ENCODE measurements at regions not wholly inside any gene's neighbourhood (a gene's known extent, or its start where the extent isn't known, plus 50 kb on each side); places are given as distances from the start of the nearest gene placed in this dataset.

- H3K27ac Mint-ChIP-seq: no peak overlapping the region
- no peak overlapping the region for H3K4me3 Mint-ChIP-seq
- no peak for TF ChIP-seq CTCF (IDR thresholded peaks at IDR 0.05; ENCODE audit: unreplicated experiment)
- peaks cover 4% of the 10 kb centered on the region for H3K9me3 Mint-ChIP-seq
- H3K27me3 Mint-ChIP-seq (ENCODE audit: low read depth): peaks cover 28% of the 10 kb centered on the region
- no peaks in the 10 kb centered on the region for H3K4me1 Mint-ChIP-seq
- H3K36me3 Mint-ChIP-seq: no peaks in the 10 kb centered on the region
- DNase-seq (ENCODE audit: low spot score in 2 of 2, unreplicated experiment in 2 of 2): no peak
Observed at GRCh38 chr9:90019626-90020025, 414.8 kb downstream of the GADD45G start.

DNA sequence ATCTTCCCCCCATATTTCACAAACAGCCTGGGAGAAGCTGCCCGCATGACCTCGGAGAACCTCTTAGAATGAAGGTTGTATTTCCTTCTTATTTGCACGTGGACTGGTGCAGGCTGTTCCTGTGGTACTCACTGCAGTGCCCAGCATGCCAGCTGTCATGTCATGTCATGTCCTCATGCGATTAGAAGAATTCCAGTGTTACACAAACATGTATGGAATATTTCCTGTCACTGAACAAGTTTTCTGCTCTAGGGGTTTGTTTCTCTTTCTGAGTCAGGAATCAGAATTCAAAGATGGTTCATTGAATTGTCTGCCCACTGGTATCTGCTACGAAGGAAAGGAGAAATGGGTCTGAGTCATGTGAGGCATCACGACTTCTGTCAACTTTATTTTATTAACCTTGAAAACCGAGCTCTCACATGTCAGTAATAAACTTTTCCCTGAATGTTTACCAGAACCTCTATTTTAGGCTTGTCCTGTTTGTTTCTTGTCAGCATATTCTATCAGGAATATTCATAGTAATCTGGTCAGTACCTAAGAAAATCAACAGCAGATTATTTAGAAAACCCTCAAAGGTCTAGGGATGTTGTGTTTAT, 415.6 kb downstream of the GADD45G start:
- no peak overlapping the region for H3K27ac Mint-ChIP-seq
- H3K36me3 Mint-ChIP-seq: no peaks in the 10 kb centered on the region
- DNase-seq (ENCODE audit: low spot score in 2 of 2, unreplicated experiment in 2 of 2): no peak
- H3K9me3 Mint-ChIP-seq: peaks cover 4% of the 10 kb centered on the region
- no peak overlapping the region for H3K4me3 Mint-ChIP-seq
- no peak for TF ChIP-seq CTCF (IDR thresholded peaks at IDR 0.05; ENCODE audit: unreplicated experiment)
- no peaks in the 10 kb centered on the region for H3K4me1 Mint-ChIP-seq
- H3K27me3 Mint-ChIP-seq (ENCODE audit: low read depth): peaks cover 33% of the 10 kb centered on the region

DNA sequence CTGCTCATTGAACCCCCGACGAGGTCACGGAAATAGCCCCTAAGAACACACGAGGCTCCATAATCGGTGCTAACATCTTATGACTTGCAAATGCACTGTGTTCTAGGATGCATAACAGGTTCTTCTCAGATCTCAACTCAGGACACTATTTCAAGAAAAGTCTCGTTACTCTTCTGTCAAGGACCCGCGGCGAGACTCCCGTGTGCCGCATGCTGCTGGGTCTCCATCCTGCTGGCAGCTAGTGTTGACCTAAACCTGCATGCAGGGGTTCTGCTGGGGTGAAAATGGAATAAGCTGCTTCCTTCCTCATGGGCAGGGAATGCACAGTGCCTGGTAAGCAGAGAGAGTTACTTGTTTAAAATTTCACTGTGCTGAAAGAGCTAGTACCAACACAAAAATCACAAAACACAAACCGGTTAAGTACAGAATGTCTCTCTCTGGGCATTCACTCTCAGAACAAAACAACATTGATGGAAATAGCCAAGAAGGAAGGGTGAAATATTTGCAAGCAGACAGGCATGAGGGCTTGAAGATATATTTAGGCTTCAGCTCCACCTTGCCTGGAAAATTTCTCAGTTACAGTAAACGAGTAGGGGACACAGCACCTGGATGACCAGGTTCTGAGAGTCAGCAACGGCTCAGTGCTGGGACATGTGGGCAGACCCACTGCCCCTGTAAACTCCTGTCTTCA, 416.5 kb downstream of the GADD45G start:
- no peak overlapping the region for H3K4me3 Mint-ChIP-seq
- H3K4me1 Mint-ChIP-seq: no peaks in the 10 kb centered on the region
- peaks cover 4% of the 10 kb centered on the region for H3K9me3 Mint-ChIP-seq
- no peak for TF ChIP-seq CTCF (IDR thresholded peaks at IDR 0.05; ENCODE audit: unreplicated experiment)
- no peaks in the 10 kb centered on the region for H3K36me3 Mint-ChIP-seq
- H3K27me3 Mint-ChIP-seq (ENCODE audit: low read depth): peaks cover 34% of the 10 kb centered on the region
- DNase-seq (ENCODE audit: low spot score in 2 of 2, unreplicated experiment in 2 of 2): no peak
- H3K27ac Mint-ChIP-seq: no peak overlapping the region

DNA sequence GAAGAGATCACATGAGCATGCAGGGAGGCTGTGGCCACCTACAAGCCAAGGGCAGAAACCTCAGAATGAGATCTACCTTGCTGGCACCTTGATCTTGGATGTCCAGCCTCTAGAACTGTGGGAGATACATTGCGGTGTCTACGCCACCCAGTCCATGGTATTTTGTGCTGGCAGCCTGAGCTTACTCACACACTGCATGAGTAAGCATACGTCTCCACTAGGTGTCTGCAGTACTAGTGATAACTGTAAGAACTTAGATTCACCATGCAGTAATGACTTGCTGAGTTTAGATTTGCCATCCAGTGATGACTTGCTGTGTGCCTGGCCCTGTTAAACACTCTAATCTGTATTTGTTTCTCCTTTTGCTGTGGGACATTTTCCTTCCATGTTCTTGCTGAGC, 417.7 kb downstream of the GADD45G start:
- peaks cover 27% of the 10 kb centered on the region for H3K27me3 Mint-ChIP-seq (ENCODE audit: low read depth)
- H3K27ac Mint-ChIP-seq: no peak overlapping the region
- no peak for TF ChIP-seq CTCF (IDR thresholded peaks at IDR 0.05; ENCODE audit: unreplicated experiment)
- no peak for DNase-seq (ENCODE audit: low spot score in 2 of 2, unreplicated experiment in 2 of 2)
- H3K36me3 Mint-ChIP-seq: no peaks in the 10 kb centered on the region
- no peak overlapping the region for H3K4me3 Mint-ChIP-seq
- peaks cover 4% of the 10 kb centered on the region for H3K9me3 Mint-ChIP-seq
- H3K4me1 Mint-ChIP-seq: no peaks in the 10 kb centered on the region

- H3K27me3 Mint-ChIP-seq (ENCODE audit: low read depth): peaks cover 26% of the 10 kb centered on the region
- no peaks in the 10 kb centered on the region for H3K4me1 Mint-ChIP-seq
- H3K9me3 Mint-ChIP-seq: peaks cover 4% of the 10 kb centered on the region
- no peaks in the 10 kb centered on the region for H3K36me3 Mint-ChIP-seq
- H3K4me3 Mint-ChIP-seq: no peak overlapping the region
- H3K27ac Mint-ChIP-seq: no peak overlapping the region
- no peak for DNase-seq (ENCODE audit: low spot score in 2 of 2, unreplicated experiment in 2 of 2)
- no peak for TF ChIP-seq CTCF (IDR thresholded peaks at IDR 0.05; ENCODE audit: unreplicated experiment)
Observed at GRCh38 chr9:90023861-90024260, 419.0 kb downstream of the GADD45G start.

Measured in mesothelial cell of epicardium (in vitro differentiated cells).